ENCODE measurements at regions not wholly inside any gene's neighbourhood (a gene's known extent, or its start where the extent isn't known, plus 50 kb on each side); places are given as distances from the start of the nearest gene placed in this dataset.

DNA sequence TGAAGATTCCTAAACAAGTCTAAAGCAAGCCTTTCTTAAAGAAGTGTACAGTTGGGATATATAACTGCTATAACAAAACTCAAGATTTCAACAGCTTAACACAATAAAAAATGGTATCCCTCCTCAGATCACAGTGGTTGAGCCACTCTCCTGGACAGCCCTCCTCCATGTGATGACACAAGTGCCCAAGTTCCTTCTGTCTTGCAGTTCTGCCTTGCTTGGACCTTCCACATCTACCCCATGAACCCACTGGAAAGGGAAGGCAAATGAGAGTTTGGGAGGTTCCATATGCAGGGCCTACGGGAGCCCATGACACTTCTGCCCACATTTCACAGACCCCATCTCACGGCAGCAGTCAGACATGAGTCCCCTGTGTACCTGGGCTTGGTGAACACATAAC, 659.2 kb downstream of the UQCRFS1 start (continued):
- TF ChIP-seq NKRF (conservative IDR thresholded peaks at IDR 0.05) (no peak), FOXK2 (IDR thresholded peaks at IDR 0.05) (no peak)

DNA sequence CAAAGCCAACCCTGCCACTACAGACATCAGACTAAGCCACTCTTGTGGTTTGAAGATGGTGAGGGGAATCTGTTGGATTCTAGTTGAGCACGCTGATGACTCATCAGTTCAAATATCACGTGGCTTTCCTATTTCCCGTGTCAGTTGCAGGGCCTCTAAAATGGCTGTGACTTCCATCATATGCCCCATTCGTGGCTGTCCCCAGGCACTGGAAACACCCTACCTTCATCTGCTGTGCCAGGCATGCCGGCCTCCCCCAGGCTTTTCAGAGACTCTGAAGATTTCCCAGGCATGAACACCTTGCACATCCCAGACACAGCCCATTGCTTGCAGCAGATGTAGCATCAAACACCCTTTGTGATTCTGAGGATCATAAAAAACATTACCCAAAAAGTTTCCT, 659.9 kb downstream of the UQCRFS1 start:
- CTCF ChIA-PET: interaction anchor here (1.0 to 1.2 kb wide), 2 partner anchors 81 to 98 kb away, joined by 3 read pairs; no protein-coding TSS in a partner anchor
- Histone ChIP-seq H3K27me3 (replicated peaks in 1 of 2; ENCODE audit: control insufficient read depth in 2 of 2, insufficient read depth in 2 of 2, low read length in 1 of 2) (no peaks in the 10 kb centered on the region), H3K4me3 (no peak overlapping the region), H3K4me2 (ENCODE audit: control insufficient read depth, insufficient read depth) (no peak overlapping the region), H3K79me2 (ENCODE audit: control insufficient read depth, insufficient read depth, low read length) (no peaks in the 10 kb centered on the region), H2AFZ (ENCODE audit: control insufficient read depth, low read depth, low read length) (no peak overlapping the region), H4K20me1 (ENCODE audit: control insufficient read depth, insufficient read depth) (no peaks in the 10 kb centered on the region), H3K27ac (ENCODE audit: control insufficient read depth, insufficient read depth) (no peak overlapping the region), H3K4me1 (ENCODE audit: control insufficient read depth, insufficient read depth, low read length) (no peaks in the 10 kb centered on the region), H3K36me3 (ENCODE audit: control insufficient read depth in 2 of 2, insufficient read depth in 2 of 2, low read length in 1 of 2) (no peaks in the 10 kb centered on the region), H3K9me3 (replicated peaks; ENCODE audit: control insufficient read depth, insufficient read depth, low read length) (no peaks in the 10 kb centered on the region; the same call in 2 of the 3 replicates), H3K9ac (ENCODE audit: control insufficient read depth, insufficient read depth, low read length) (no peak overlapping the region)
- intact Hi-C loops (cut with micrococcal nuclease; ENCODE audit: unreplicated experiment): no loop called here
- SMC1A ChIA-PET (ENCODE audit: uncharacterized antibody, unreplicated experiment): interaction anchor here (0.7 to 1.8 kb wide), 9 partner anchors 9 to 333 kb away, joined by 3 to 5 read pairs (median 3); no protein-coding TSS in a partner anchor
- POLR2A ChIA-PET: interaction anchor here (1.2 kb wide), 1 partner anchor 9 kb away, joined by 3 read pairs; no protein-coding TSS in a partner anchor
- in situ Hi-C loops (cut with MboI): no loop called here
- BruUV-seq (replicated peaks): no TSS peak
- no peak for FAIRE-seq
- WGBS (ENCODE audit: insufficient coverage, insufficient replicate concordance, low lambda C conversion rate, missing lambda C conversion rate): 3% methylated on average over 5 of the region's 5 CpGs
- RAD21 ChIA-PET (ENCODE audit: unreplicated experiment): interaction anchor here (1.1 to 1.3 kb wide), 3 partner anchors 9 to 85 kb away, joined by 3 to 4 read pairs (median 3); no protein-coding TSS in a partner anchor
- ATAC-seq: no peak
- DNase-seq (ENCODE audit: low read depth, low spot score): no peak
- TF ChIP-seq POLR2A (IDR thresholded peaks at IDR 0.05; ENCODE audit: low read depth, low read length) (no peak), SREBF2 (IDR thresholded peaks at IDR 0.05; ENCODE audit: low read length) (no peak), EP300 (IDR thresholded peaks at IDR 0.05; ENCODE audit: borderline replicate concordance in 1 of 2, control insufficient read depth in 1 of 2, low read depth in 2 of 2, low read length in 2 of 2) (no peak), NFYB (IDR thresholded peaks at IDR 0.05; ENCODE audit: insufficient read depth, low read depth, low read length) (no peak), SMAD5 (IDR thresholded peaks at IDR 0.05; ENCODE audit: low read depth) (no peak), WRNIP1 (IDR thresholded peaks at IDR 0.05; ENCODE audit: borderline replicate concordance, low read depth, low read length) (no peak), CBFB (IDR thresholded peaks at IDR 0.05; ENCODE audit: low read depth) (no peak), YY1 (IDR thresholded peaks at IDR 0.05; ENCODE audit: low read depth, low read length) (no peak), ETV6 (conservative IDR thresholded peaks at IDR 0.05 in 1 of 2, IDR thresholded peaks at IDR 0.05 in 1 of 2; ENCODE audit: borderline replicate concordance in 1 of 2, low read depth in 1 of 2) (no peak), CHD2 (IDR thresholded peaks at IDR 0.05; ENCODE audit: borderline replicate concordance, low read depth, low read length) (no peak)
- TF ChIP-seq, protein P1, sequence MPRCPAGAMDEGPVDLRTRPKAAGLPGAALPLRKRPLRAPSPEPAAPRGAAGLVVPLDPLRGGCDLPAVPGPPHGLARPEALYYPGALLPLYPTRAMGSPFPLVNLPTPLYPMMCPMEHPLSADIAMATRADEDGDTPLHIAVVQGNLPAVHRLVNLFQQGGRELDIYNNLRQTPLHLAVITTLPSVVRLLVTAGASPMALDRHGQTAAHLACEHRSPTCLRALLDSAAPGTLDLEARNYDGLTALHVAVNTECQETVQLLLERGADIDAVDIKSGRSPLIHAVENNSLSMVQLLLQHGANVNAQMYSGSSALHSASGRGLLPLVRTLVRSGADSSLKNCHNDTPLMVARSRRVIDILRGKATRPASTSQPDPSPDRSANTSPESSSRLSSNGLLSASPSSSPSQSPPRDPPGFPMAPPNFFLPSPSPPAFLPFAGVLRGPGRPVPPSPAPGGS (IDR thresholded peaks at IDR 0.05; ENCODE audit: borderline replicate concordance, insufficient read depth, low read depth, low read length, poor library complexity, severe bottlenecking): no peak
- TF ChIP-seq, protein P2, sequence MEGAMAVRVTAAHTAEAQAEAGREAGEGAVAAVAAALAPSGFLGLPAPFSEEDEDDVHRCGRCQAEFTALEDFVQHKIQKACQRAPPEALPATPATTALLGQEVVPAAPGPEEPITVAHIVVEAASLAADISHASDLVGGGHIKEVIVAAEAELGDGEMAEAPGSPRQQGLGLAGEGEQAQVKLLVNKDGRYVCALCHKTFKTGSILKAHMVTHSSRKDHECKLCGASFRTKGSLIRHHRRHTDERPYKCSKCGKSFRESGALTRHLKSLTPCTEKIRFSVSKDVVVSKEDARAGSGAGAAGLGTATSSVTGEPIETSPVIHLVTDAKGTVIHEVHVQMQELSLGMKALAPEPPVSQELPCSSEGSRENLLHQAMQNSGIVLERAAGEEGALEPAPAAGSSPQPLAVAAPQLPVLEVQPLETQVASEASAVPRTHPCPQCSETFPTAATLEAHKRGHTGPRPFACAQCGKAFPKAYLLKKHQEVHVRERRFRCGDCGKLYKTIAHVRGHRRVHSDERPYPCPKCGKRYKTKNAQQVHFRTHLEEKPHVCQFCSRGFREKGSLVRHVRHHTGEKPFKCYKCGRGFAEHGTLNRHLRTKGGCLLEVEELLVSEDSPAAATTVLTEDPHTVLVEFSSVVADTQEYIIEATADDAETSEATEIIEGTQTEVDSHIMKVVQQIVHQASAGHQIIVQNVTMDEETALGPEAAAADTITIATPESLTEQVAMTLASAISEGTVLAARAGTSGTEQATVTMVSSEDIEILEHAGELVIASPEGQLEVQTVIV (IDR thresholded peaks at IDR 0.05; ENCODE audit: borderline replicate concordance, partially characterized antibody): no peak
- TF ChIP-seq, protein P3, sequence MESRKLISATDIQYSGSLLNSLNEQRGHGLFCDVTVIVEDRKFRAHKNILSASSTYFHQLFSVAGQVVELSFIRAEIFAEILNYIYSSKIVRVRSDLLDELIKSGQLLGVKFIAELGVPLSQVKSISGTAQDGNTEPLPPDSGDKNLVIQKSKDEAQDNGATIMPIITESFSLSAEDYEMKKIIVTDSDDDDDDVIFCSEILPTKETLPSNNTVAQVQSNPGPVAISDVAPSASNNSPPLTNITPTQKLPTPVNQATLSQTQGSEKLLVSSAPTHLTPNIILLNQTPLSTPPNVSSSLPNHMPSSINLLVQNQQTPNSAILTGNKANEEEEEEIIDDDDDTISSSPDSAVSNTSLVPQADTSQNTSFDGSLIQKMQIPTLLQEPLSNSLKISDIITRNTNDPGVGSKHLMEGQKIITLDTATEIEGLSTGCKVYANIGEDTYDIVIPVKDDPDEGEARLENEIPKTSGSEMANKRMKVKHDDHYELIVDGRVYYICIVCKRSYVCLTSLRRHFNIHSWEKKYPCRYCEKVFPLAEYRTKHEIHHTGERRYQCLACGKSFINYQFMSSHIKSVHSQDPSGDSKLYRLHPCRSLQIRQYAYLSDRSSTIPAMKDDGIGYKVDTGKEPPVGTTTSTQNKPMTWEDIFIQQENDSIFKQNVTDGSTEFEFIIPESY (IDR thresholded peaks at IDR 0.05): no peak
